BLaER1 (cell line): ENCODE measurements at regions not wholly inside any gene's neighbourhood (a gene's known extent, or its start where the extent isn't known, plus 50 kb on each side); places are given as distances from the start of the nearest gene placed in this dataset.

Source experiments
- H3K27ac ChIP-seq: shearing (Covaris generic); formaldehyde crosslinking; 2 replicates; pipeline ENCODE4 v1.8.1; 2022
- H3K27me3 ChIP-seq: shearing (Covaris generic); formaldehyde crosslinking; 2 replicates; pipeline ENCODE4 v1.8.1; 2022
- H3K36me3 ChIP-seq: shearing (Covaris generic); formaldehyde crosslinking; 2 replicates; pipeline ENCODE4 v1.8.1; 2022
- H3K4me1 ChIP-seq: shearing (Covaris generic); formaldehyde crosslinking; 2 replicates; pipeline ENCODE4 v1.8.1; 2022
- H3K4me2 ChIP-seq: shearing (Covaris generic); formaldehyde crosslinking; 2 replicates; pipeline ENCODE4 v1.8.1; 2022
- H3K4me3 ChIP-seq: shearing (Covaris generic); formaldehyde crosslinking; 2 replicates; pipeline ENCODE4 v1.8.1; 2022
- H3K9ac ChIP-seq: shearing (Covaris generic); formaldehyde crosslinking; 2 replicates; pipeline ENCODE4 v1.8.1; 2022
- H3K9me3 ChIP-seq: shearing (Covaris generic); formaldehyde crosslinking; 2 replicates; pipeline ENCODE4 v1.8.1; 2022
- H4K20me1 ChIP-seq: shearing (Covaris generic); formaldehyde crosslinking; 2 replicates; pipeline ENCODE4 v1.8.1; 2022
- Cebpa-rat ChIP-seq: shearing (Covaris generic); IDR thresholded peaks from 2 replicates; pipeline ENCODE4 v1.8.1; 2022

DNA sequence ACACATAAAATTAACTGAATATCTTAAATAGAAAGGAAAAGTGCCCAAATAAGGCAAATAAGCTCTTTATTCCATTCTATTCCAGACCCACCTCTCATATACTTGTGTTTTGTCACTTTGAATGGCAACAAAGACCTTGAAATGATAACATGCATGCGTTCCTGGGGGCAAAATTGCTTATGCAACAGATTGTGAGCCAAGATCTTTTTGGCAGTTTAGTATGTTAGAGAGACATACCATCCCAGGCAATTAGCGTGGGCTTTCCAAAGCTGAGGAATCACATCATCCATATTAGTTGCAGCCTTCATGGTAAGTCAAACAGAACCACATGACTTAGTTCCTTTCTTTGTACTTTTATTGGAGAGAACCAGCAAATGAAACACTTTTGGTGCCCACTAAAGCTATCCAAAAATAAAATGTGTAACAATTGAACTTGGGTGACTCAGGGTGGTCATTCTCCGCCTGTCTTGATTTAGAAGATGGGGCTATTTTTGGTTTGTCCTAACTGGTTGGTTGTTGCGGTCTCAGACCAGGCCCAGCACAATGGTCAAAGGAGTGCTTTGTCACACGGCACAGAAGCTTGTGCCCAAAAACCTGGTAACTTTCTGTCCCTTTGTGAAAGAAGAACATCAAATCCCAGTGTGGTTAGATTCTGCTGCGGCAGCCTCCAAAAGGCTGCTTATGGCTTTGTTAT is 68.7 kb upstream of the ATF3 start:
- peaks cover 16% of the 10 kb centered on the region for H3K9me3 ChIP-seq
- H3K4me3 ChIP-seq, result no peak overlapping the region
- H3K4me2 ChIP-seq, result no peak overlapping the region
- no peaks in the 10 kb centered on the region for H3K36me3 ChIP-seq
- H3K27ac ChIP-seq, result no peak overlapping the region
- H3K9ac ChIP-seq, result no peak overlapping the region
- no peaks in the 10 kb centered on the region for H3K27me3 ChIP-seq
- peaks cover 15% of the 10 kb centered on the region for H3K4me1 ChIP-seq
- no peaks in the 10 kb centered on the region for H4K20me1 ChIP-seq
- no peak for TF ChIP-seq Cebpa-rat

DNA sequence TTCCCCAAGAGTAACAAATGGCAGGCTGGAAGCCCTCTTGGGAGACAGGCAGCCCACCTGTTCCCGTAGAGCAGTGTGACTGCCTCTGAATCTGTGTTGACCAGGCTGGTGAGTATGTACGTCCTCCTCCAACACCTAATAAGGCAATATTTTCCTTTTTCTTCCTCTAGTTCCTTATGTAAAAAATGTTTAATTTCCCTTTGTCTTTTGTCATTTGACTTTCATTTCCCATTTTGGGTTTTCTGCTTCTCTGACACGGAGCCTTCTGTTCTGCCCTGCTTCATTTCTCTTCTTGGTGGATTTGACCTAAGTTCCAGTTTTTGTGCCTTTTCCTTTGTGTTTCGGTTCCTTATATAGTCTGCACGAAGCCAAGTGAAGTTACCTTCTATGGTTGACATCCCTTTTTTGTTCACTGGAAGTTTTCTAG is 65.8 kb upstream of the ATF3 start:
- no peak overlapping the region for H3K9ac ChIP-seq

DNA sequence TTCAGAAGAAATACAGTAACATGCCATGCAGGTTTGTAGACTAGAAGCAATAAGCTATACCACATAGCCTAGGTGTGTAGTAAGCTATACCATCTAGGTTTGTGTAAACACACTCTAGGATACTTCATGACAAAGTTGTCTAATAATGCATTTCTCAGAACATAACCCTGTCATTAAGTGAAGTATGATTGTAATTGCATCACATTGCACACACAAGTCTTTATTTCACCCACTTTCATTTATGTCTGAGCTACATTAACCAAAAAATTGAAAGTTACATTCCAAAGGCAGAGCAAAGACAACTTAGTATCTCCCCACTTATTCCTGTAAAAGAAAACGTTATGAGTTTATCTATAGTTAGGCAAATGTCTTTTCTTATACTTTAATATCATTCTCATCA is 64.5 kb upstream of the ATF3 start:
- Histone ChIP-seq H3K36me3 (no peaks in the 10 kb centered on the region), H3K9ac (no peak overlapping the region), H3K4me3 (no peak overlapping the region), H3K27ac (no peak overlapping the region), H4K20me1 (no peaks in the 10 kb centered on the region), H3K4me1 (peaks cover 15% of the 10 kb centered on the region), H3K9me3 (no peaks in the 10 kb centered on the region), H3K4me2 (no peak overlapping the region), H3K27me3 (no peaks in the 10 kb centered on the region)
- TF ChIP-seq Cebpa-rat, result no peak

More for the DNA sequence above, 65.8 kb upstream of the ATF3 start:
- TF ChIP-seq Cebpa-rat, result no peak
- H4K20me1 ChIP-seq, result no peaks in the 10 kb centered on the region
- H3K4me2 ChIP-seq, result peak overlapping the region; percentile 62
- no peaks in the 10 kb centered on the region for H3K36me3 ChIP-seq
- H3K27ac ChIP-seq, result no peak overlapping the region
- H3K9me3 ChIP-seq, result peaks cover 4% of the 10 kb centered on the region; the same call in 1 of the 2 replicates
- H3K4me3 ChIP-seq, result no peak overlapping the region
- no peaks in the 10 kb centered on the region for H3K27me3 ChIP-seq
- H3K4me1 ChIP-seq, result peaks cover 15% of the 10 kb centered on the region

DNA sequence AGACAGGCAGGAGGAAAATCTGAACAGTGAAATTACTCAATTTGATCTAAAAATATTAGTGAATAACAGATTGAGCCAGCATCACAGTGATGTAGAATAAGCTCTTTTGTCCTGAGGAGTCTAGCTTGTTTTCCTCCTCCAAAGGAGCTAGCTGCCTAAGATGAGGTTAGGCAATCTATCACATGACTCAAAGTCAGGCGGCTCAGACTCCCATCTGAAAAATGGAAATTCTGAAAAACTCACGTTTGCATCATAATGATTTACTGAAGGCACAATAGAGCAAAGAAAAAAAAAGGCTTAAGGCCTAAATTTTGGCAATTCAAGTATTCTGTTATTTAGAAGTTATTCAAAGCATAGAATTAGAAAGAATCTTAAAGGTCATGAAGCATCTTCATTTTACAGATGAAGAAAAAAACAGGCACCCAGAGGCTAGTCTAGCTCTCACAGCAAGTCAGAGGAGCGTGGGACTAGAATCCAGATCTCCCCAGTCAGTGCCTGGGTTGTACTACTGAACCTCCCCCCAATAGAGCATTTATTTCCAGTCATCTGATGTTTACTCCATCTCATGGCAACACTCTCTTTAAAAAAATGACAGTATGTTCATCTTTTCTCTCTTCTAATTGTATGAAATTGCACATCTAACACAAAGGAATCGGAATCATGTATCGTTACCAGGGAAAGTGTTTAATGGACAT is 62.5 kb upstream of the ATF3 start:
- H3K27ac ChIP-seq, result no peak overlapping the region
- no peaks in the 10 kb centered on the region for H3K9me3 ChIP-seq
- TF ChIP-seq Cebpa-rat, result no peak
- H3K27me3 ChIP-seq, result no peaks in the 10 kb centered on the region
- peaks cover 19% of the 10 kb centered on the region for H3K4me1 ChIP-seq
- no peaks in the 10 kb centered on the region for H4K20me1 ChIP-seq
- H3K9ac ChIP-seq, result no peak overlapping the region
- no peak overlapping the region for H3K4me2 ChIP-seq
- no peaks in the 10 kb centered on the region for H3K36me3 ChIP-seq
- H3K4me3 ChIP-seq, result no peak overlapping the region

DNA sequence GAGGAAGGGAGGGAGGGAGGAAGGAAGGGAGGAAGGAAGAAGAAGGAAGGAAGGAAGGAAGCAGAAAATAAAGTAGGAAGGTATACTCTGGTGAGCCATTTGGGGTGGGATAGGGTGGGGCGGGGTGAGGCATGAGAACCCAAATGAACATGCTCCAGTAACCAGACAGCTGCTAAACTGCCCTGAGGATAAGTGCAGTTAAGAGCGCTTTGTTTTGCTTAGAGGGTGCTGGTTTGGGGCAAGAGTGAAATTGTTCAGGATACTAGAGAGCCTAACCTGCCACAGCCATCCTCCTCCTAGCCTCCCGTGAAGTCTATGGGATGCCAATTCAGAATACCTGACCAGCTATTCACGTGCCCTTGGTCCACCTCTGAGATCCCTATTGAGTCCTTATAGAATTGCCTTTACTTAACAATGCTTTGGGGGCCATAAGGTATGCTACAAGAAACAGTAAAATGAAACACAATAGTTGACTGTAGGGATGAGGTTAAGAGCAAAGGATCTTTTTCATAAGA is 59.0 kb upstream of the ATF3 start:
- H3K4me2 ChIP-seq, result no peak overlapping the region
- H3K4me1 ChIP-seq, result peaks cover 4% of the 10 kb centered on the region; the same call in 1 of the 2 replicates
- no peak overlapping the region for H3K27ac ChIP-seq
- H4K20me1 ChIP-seq, result no peaks in the 10 kb centered on the region
- no peaks in the 10 kb centered on the region for H3K9me3 ChIP-seq
- H3K36me3 ChIP-seq, result no peaks in the 10 kb centered on the region
- H3K4me3 ChIP-seq, result no peak overlapping the region
- no peak overlapping the region for H3K9ac ChIP-seq
- no peak for TF ChIP-seq Cebpa-rat
- no peaks in the 10 kb centered on the region for H3K27me3 ChIP-seq

DNA sequence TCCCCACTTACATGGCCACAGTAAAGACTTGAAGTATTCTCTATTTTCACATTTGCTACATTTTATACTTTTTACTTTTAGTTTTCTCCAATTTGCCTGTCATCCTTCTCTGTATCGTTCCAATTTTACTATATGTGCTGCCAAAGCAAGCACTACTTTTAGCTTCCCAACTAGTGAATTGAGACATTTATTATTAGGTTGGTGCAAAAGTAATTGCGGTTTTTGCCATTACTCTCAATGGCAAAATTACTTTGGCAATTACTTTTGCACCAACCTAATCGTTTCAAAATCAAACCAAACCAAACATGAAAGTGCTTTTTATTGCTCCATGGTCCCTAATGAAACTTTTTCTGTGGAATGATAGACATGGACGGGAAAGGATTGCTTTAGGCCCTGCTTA is 56.6 kb upstream of the ATF3 start:
- Histone ChIP-seq H3K9ac (no peak overlapping the region), H4K20me1 (no peaks in the 10 kb centered on the region), H3K4me1 (peaks cover 4% of the 10 kb centered on the region; the same call in 1 of the 2 replicates), H3K27ac (no peak overlapping the region), H3K4me3 (no peak overlapping the region), H3K36me3 (no peaks in the 10 kb centered on the region), H3K4me2 (no peak overlapping the region), H3K9me3 (no peaks in the 10 kb centered on the region), H3K27me3 (no peaks in the 10 kb centered on the region)
- no peak for TF ChIP-seq Cebpa-rat

DNA sequence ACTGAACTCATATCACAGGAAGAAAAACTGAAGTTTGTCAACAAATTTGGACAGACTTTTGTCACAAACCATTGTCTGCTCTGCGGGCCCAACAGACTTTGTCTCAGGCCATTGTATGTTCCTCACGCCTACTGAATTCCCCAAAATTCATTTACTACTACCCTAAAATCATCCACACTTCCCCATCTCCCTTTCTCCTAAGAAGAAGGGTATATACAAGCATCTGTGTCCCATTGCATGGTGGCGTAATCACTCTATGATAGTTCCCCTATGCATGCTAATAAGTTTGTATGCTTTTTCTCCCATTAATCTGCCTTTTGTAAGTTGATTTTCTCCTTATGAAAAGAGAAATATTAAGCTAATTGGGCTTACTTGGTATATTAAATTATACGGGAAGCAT is 54.9 kb upstream of the ATF3 start:
- H4K20me1 ChIP-seq, result no peaks in the 10 kb centered on the region
- H3K9me3 ChIP-seq, result no peaks in the 10 kb centered on the region
- H3K4me1 ChIP-seq, result peaks cover 12% of the 10 kb centered on the region
- no peak overlapping the region for H3K27ac ChIP-seq
- H3K9ac ChIP-seq, result no peak overlapping the region
- H3K36me3 ChIP-seq, result no peaks in the 10 kb centered on the region
- no peak for TF ChIP-seq Cebpa-rat
- no peak overlapping the region for H3K4me2 ChIP-seq
- H3K27me3 ChIP-seq, result no peaks in the 10 kb centered on the region
- H3K4me3 ChIP-seq, result no peak overlapping the region

DNA sequence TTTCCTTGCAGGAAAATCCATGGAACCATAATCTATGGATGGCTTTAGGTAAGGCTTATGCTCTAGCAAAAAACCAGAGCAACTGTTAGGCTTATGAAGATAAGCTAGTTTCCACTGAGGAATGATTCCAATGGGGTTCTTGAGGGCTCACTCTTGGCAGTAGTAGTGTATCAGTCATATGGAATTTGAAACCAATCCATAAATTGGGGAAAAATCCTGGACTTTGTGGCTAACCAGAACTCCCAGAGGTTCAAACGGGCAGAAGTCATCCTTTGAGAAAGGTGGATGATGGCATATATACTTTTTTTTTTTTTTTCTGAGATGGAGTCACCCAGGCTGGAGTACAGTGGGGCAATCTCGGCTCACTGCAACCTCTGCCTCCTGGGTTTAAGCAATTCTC is 54.2 kb upstream of the ATF3 start:
- peaks cover 16% of the 10 kb centered on the region for H3K4me1 ChIP-seq

DNA sequence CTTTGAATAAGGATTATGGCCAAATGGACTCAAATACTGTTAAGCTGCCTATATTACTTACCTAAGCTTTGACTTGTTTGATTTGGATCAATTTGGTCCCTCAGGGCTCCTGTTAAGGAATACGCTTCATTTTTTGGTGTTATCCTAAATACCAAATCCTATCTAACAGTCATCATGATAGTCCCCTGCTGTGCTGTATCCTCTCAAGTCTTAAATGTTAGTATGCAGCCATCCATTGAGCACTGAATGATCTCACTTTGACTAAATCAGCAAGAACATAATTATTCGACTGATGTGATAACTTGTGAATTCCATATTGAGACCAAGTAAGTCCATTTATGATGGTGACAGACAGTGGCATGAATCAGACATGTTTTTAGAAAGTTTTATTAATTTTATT is 53.1 kb upstream of the ATF3 start:
- Histone ChIP-seq H3K9ac (no peak overlapping the region), H3K27me3 (no peaks in the 10 kb centered on the region), H3K4me2 (no peak overlapping the region), H3K4me1 (peaks cover 13% of the 10 kb centered on the region), H3K36me3 (no peaks in the 10 kb centered on the region), H3K9me3 (no peaks in the 10 kb centered on the region), H3K27ac (no peak overlapping the region), H3K4me3 (no peak overlapping the region), H4K20me1 (no peaks in the 10 kb centered on the region)
- TF ChIP-seq Cebpa-rat, result no peak

More for the DNA sequence above, 54.2 kb upstream of the ATF3 start:
- no peak overlapping the region for H3K27ac ChIP-seq
- H3K27me3 ChIP-seq, result no peaks in the 10 kb centered on the region
- H3K9ac ChIP-seq, result no peak overlapping the region
- TF ChIP-seq Cebpa-rat, result no peak
- H4K20me1 ChIP-seq, result no peaks in the 10 kb centered on the region
- no peaks in the 10 kb centered on the region for H3K9me3 ChIP-seq
- no peaks in the 10 kb centered on the region for H3K36me3 ChIP-seq
- H3K4me3 ChIP-seq, result no peak overlapping the region
- no peak overlapping the region for H3K4me2 ChIP-seq

DNA sequence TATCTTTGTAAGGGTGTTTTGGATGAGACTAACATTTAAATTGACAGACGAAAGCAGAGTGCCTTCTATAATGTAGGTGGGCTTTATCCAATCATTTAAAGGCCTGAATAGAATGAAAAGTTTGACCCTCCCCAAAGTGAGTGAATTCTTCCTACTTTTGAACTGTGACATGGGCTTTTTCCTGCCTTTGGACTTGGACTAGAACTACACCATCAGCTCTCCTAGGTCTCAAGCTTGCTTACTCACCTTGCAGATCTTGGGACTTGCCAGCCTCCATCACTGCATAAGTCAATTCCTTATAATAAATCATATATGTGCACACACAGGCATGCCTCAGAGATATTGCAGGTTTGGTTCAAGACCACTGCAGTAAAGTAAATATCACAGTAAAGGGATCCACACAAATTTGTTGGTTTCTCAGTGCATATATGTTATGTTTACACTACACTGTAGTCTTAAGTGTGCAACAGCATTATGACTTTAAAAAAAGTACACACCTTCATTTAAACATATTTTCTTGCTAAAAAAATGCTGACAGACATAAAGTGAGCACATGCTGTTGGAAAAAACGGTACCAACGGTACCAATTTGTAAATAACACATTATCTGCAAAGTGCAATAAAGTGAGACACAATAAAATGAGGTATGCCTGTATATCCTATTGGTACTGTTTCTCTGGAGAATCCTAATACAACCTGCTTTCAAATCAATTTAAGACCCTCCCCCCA is 51.6 kb upstream of the ATF3 start:
- H3K36me3 ChIP-seq, result no peaks in the 10 kb centered on the region
- peaks cover 13% of the 10 kb centered on the region for H3K4me1 ChIP-seq
- H3K9ac ChIP-seq, result no peak overlapping the region
- H3K27me3 ChIP-seq, result no peaks in the 10 kb centered on the region
- no peak overlapping the region for H3K27ac ChIP-seq
- TF ChIP-seq Cebpa-rat, result no peak
- H3K4me2 ChIP-seq, result no peak overlapping the region
- H4K20me1 ChIP-seq, result no peaks in the 10 kb centered on the region
- no peak overlapping the region for H3K4me3 ChIP-seq
- H3K9me3 ChIP-seq, result no peaks in the 10 kb centered on the region
